K562 (cell line): ENCODE measurements at regions not wholly inside any gene's neighbourhood (a gene's known extent, or its start where the extent isn't known, plus 50 kb on each side); places are given as distances from the start of the nearest gene placed in this dataset.

Source experiments
- ATAC-seq: fragments of 200-7000 bp; cut with Tn5 transposase; 3 replicates; pipeline ENCODE4 v1.9.1; 2020; ENCODE audit warnings: moderate library complexity
- BruUV-seq: library from RNA; stranded (reverse); fragments of 400-500 nt; replicated peaks from 2 replicates; lab custom pipeline; 2021; lab: Mats Ljungman, UMichigan
- CTCF ChIA-PET: fragments of 300-600 bp; formaldehyde crosslinking; extraction: SDS; loops from one replicate; lab custom pipeline; 2021; ENCODE audit warnings: low intra/inter-chr PET ratio; lab: Yijun Ruan, JAX
- POLR2A ChIA-PET: fragments of 300-600, 350-650 bp; sonication (Branson Sonifier 250); formaldehyde crosslinking; extraction: SDS; loops from one replicate; lab custom pipeline; 2021; ENCODE audit warnings: antibody characterized with exemption, inconsistent platforms; lab: Yijun Ruan, JAX
- DNase-seq, 4 experiments: peaks; one replicate each; pipeline versions ENCODE4 v3.0.0 to v3.0.0-alpha.2; 2011 to 2018; ENCODE audit warnings: low spot score in 3 of 4, mixed read lengths in 3 of 4; ENCODE audit errors: extremely low read depth in 1 of 4
- FAIRE-seq: peaks from 2 replicates; lab custom pipeline; 2011; peaks lifted over from hg19 to GRCh38; lab: Jason Lieb, UNC
- H2AFZ ChIP-seq: 2 replicates; pipeline ENCODE4 v1.6.0; 2011; ENCODE audit warnings: low read depth, low read length, control low read depth, inconsistent platforms
- H3K27ac ChIP-seq: fragments of 200-600 bp; 3 replicates; pipeline ENCODE4 v1.8.0; 2011; ENCODE audit warnings: low read depth, mild to moderate bottlenecking, control low read depth, inconsistent platforms, low read length, moderate library complexity, mixed read lengths; ENCODE audit errors: extremely low read depth
- H3K27me3 ChIP-seq, 2 experiments: fragments of 300-600 bp in 1 of 2; 2 replicates in 1 of 2; 3 replicates in 1 of 2; pipeline versions ENCODE4 v1.6.0 to v1.8.0; 2011; ENCODE audit warnings: inconsistent platforms in 2 of 2, low read length in 2 of 2, mild to moderate bottlenecking in 1 of 2, mixed read lengths in 1 of 2, moderate library complexity in 1 of 2; ENCODE audit not compliant: control insufficient read depth in 2 of 2, insufficient read depth in 2 of 2
- H3K36me3 ChIP-seq: fragments of 300-600 bp; 3 replicates; pipeline ENCODE4 v1.8.0; 2011; ENCODE audit warnings: mild to moderate bottlenecking, low read length, inconsistent platforms; ENCODE audit not compliant: control insufficient read depth, insufficient read depth
- H3K4me1 ChIP-seq, 2 experiments: fragments of 200-600 bp in 1 of 2; replicated peaks in 1 of 2; 2 replicates in 1 of 2; 3 replicates in 1 of 2; pipeline versions ENCODE4 v1.5.1 to v1.8.0; 2011; ENCODE audit warnings: inconsistent platforms in 2 of 2, low read length in 2 of 2, mild to moderate bottlenecking in 1 of 2, mixed read lengths in 1 of 2, moderate library complexity in 1 of 2; ENCODE audit not compliant: control insufficient read depth in 2 of 2, insufficient read depth in 2 of 2
- H3K4me2 ChIP-seq: 2 replicates; pipeline ENCODE4 v1.6.1; 2011; ENCODE audit warnings: low read length, control low read depth, inconsistent platforms, mixed read lengths; ENCODE audit not compliant: insufficient read depth
- H3K4me3 ChIP-seq: fragments of 200-600 bp; sonication (generic), shearing (Covaris generic); 2 replicates; pipeline ENCODE4 v1.5.1; 2016; ENCODE audit warnings: control low read depth, inconsistent platforms
- H3K79me2 ChIP-seq: fragments of 200-600 bp; 3 replicates; pipeline ENCODE4 v1.8.0; 2011; ENCODE audit warnings: low read length, inconsistent platforms; ENCODE audit not compliant: control insufficient read depth, insufficient read depth
- H3K9ac ChIP-seq, 2 experiments: 2 replicates each; pipeline versions ENCODE4 v1.6.0 to v1.6.1; 2011; ENCODE audit warnings: low read depth in 2 of 2, low read length in 2 of 2, control low read depth in 1 of 2, inconsistent platforms in 1 of 2, mild to moderate bottlenecking in 1 of 2, mixed read lengths in 1 of 2; ENCODE audit not compliant: insufficient read depth in 1 of 2
- H3K9me1 ChIP-seq: one replicate; pipeline ENCODE4 v1.6.0; 2011; ENCODE audit warnings: inconsistent platforms, mild to moderate bottlenecking, low read length, moderate library complexity; ENCODE audit not compliant: control insufficient read depth, insufficient read depth
- H3K9me3 ChIP-seq: replicated peaks from 2 replicates; pipeline ENCODE4 v1.5.1; 2011; ENCODE audit warnings: low read depth, low read length, inconsistent platforms; ENCODE audit not compliant: control insufficient read depth, insufficient read depth
- H4K20me1 ChIP-seq: replicated peaks from 2 replicates; pipeline ENCODE4 v1.6.1; 2011; ENCODE audit warnings: low read length, inconsistent platforms, mixed read lengths; ENCODE audit not compliant: control insufficient read depth, insufficient read depth
- C11orf30 ChIP-seq: fragments of 450-650 bp; IDR thresholded peaks from 2 replicates; pipeline ENCODE4 v1.6.1; 2016; ENCODE audit warnings: low read depth, mild to moderate bottlenecking
- DACH1 ChIP-seq: fragments of 450-650 bp; IDR thresholded peaks from 2 replicates; pipeline ENCODE4 v1.6.1; 2018; ENCODE audit not compliant: partially characterized antibody
- EGR1 ChIP-seq: fragments of 450-650 bp; conservative IDR thresholded peaks from 2 replicates; pipeline ENCODE4 v1.6.1; 2017; ENCODE audit warnings: mild to moderate bottlenecking
- FOXP1 ChIP-seq: sonication (generic); formaldehyde crosslinking; IDR thresholded peaks from 2 replicates; pipeline ENCODE4 v1.8.0; 2022; ENCODE audit warnings: mild to moderate bottlenecking, missing genetic modification reagents
- MAFF ChIP-seq: IDR thresholded peaks from 2 replicates; pipeline ENCODE4 v1.6.1; 2012; ENCODE audit warnings: low read length, improper control_type of control experiment
- MAFG ChIP-seq: fragments of 450-650 bp; conservative IDR thresholded peaks from 2 replicates; pipeline ENCODE4 v1.6.1; 2016; ENCODE audit warnings: missing genetic modification characterization, missing compliant biosample characterization
- MAFK ChIP-seq: IDR thresholded peaks from 2 replicates; pipeline ENCODE4 v1.6.1; 2011; ENCODE audit warnings: low read length, improper control_type of control experiment
- MCM2 ChIP-seq: fragments of 450-650 bp; IDR thresholded peaks from 2 replicates; pipeline ENCODE4 v1.6.1; 2017; ENCODE audit warnings: low read depth, mild to moderate bottlenecking
- ZNF217 ChIP-seq: sonication (generic); formaldehyde crosslinking; IDR thresholded peaks from 2 replicates; pipeline ENCODE4 v1.8.0; 2022; ENCODE audit warnings: mild to moderate bottlenecking, missing genetic modification reagents
- ZNF316 ChIP-seq: fragments of 450-650 bp; IDR thresholded peaks from 2 replicates; pipeline ENCODE4 v1.6.1; 2016
- ZNF584 ChIP-seq: fragments of 200-800 bp; sonication (Bioruptor generic); IDR thresholded peaks from 2 replicates; pipeline ENCODE4 v1.6.1; 2016; ENCODE audit warnings: low read depth, mild to moderate bottlenecking, missing genetic modification characterization, missing compliant biosample characterization
- WGBS: fragments of 100-300 bp; shearing (Covaris generic); methylation state at CpG from one replicate; pipeline ENCODE4 v1.1.6; 2016; ENCODE audit warnings: low coverage, mixed read lengths; ENCODE audit not compliant: insufficient coverage; ENCODE audit errors: missing lambda C conversion rate; 5-methylcytosine and 5-hydroxymethylcytosine counted together
- in situ Hi-C: fragments of 300-500 bp; cut with MboI; formaldehyde crosslinking; loops from 4 replicates; pipeline ENCODE4 v1.15.0; 2018; ENCODE audit warnings: inconsistent platforms, mixed read lengths
- intact Hi-C: fragments of 100-400 bp; cut with micrococcal nuclease; formaldehyde crosslinking; loops from 2 replicates; pipeline ENCODE4 v1.14.2; 2022
- TF ChIP-seq, protein P1 (sequence below): conservative IDR thresholded peaks from 2 replicates; pipeline ENCODE4 v1.6.1; 2011; ENCODE audit warnings: low read depth, mild to moderate bottlenecking, low read length; ENCODE audit not compliant: control insufficient read depth
- TF ChIP-seq, protein P2 (sequence below): fragments of 200-400 bp; formaldehyde crosslinking; IDR thresholded peaks from 2 replicates; pipeline ENCODE4 v1.6.1; 2017; ENCODE audit warnings: mild to moderate bottlenecking, low read depth, low read length, moderate library complexity

DNA sequence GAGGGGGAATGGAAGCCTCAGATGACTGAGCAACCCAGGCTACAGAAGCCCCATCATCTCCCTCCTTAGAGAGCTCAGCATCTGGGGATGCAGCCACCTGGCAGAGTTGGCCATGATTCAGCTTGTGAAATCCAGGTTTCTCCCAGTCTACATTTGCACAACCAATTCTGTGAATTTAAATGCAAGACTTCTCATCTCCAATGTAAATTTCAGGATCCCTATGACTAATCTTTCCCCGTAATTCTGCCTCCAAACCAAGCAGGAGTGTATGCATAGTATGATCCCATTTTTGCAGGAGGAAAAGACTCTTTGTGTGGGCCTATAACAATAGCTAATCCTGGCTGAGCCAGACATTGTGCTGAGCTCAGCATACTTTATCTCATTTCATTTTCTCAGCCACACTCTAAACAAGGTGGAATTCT, 59.6 kb upstream of the IL17B start:
- no peak for DNase-seq
- no peak for ATAC-seq
- Histone ChIP-seq H3K27me3 (no peaks in the 10 kb centered on the region), H3K9ac (no peak overlapping the region), H4K20me1 (no peaks in the 10 kb centered on the region), H3K36me3 (no peaks in the 10 kb centered on the region), H3K79me2 (no peaks in the 10 kb centered on the region), H3K9me3 (no peaks in the 10 kb centered on the region), H3K4me3 (no peak overlapping the region), H3K4me1 (peaks cover 22 to 23% of the 10 kb centered on the region in 2 experiments), H3K9me1 (no peaks in the 10 kb centered on the region), H3K4me2 (no peak overlapping the region), H3K27ac (no peak overlapping the region), H2AFZ (peak overlapping the region; percentile 56)
- BruUV-seq, result no TSS peak
- peak; percentile 93 for TF ChIP-seq C11orf30
- no peak for TF ChIP-seq MCM2
- TF ChIP-seq ZNF316, result peak; percentile 97
- peak; percentile 93 for TF ChIP-seq MAFF
- peak; percentile 88 for TF ChIP-seq MAFG
- TF ChIP-seq MAFK, result peak; percentile 93
- 83% methylated on average over 1 of the region's 1 CpG for WGBS
- intact Hi-C loops, result no loop called here
- FAIRE-seq, result peak; percentile 67
- POLR2A ChIA-PET, result interaction anchor here (1.3 to 2.0 kb wide), 2 partner anchors 9 to 112 kb away, joined by 7 to 13 read pairs; partner anchors contain the start of gene CSNK1A1
- in situ Hi-C loops, result no loop called here
- CTCF ChIA-PET, result no interaction called here

DNA sequence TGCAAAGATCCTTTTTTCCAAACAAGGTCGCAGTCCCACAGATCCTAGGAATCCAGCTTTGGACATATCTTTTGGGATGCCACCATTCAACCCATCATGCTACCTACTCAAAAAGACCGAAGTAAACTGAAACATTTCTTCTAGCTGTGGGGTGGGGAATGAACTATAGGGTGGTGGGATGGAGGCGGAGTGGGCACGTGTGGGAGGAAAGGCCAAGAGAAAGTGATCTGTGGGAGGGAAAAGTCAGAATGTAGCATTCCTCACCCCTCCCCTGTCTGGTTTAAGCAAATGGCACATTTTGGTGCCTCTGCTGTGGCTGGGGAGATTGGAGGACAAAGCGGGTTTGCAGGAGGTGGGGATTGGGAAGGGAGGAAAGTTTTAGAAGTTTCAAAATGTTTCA, 59.2 kb upstream of the IL17B start:
- POLR2A ChIA-PET, result interaction anchor here (1.3 to 2.0 kb wide), 2 partner anchors 9 to 113 kb away, joined by 7 to 13 read pairs; partner anchors contain the start of gene CSNK1A1
- CTCF ChIA-PET, result no interaction called here
- intact Hi-C loops (no loop called here), in situ Hi-C loops (no loop called here)
- ATAC-seq, result no peak
- Histone ChIP-seq H3K79me2 (no peaks in the 10 kb centered on the region), H2AFZ (peak overlapping the region; percentile 56), H3K27ac (no peak overlapping the region), H3K9ac (no peak overlapping the region), H3K4me3 (no peak overlapping the region), H3K9me1 (no peaks in the 10 kb centered on the region), H3K4me2 (no peak overlapping the region), H3K27me3 (no peaks in the 10 kb centered on the region), H4K20me1 (no peaks in the 10 kb centered on the region), H3K4me1 (peaks cover 22 to 23% of the 10 kb centered on the region in 2 experiments), H3K9me3 (no peaks in the 10 kb centered on the region), H3K36me3 (no peaks in the 10 kb centered on the region)
- 74% methylated on average over 5 of the region's 5 CpGs for WGBS
- no TSS peak for BruUV-seq
- DNase-seq, result no peak
- FAIRE-seq, result peak; percentile 6
- TF ChIP-seq EGR1 (peak; percentile 70), ZNF217 (CRISPR knock-in tag) (no peak), FOXP1 (CRISPR knock-in tag) (no peak), ZNF584 (no peak), DACH1 (no peak)
- TF ChIP-seq, protein P1, sequence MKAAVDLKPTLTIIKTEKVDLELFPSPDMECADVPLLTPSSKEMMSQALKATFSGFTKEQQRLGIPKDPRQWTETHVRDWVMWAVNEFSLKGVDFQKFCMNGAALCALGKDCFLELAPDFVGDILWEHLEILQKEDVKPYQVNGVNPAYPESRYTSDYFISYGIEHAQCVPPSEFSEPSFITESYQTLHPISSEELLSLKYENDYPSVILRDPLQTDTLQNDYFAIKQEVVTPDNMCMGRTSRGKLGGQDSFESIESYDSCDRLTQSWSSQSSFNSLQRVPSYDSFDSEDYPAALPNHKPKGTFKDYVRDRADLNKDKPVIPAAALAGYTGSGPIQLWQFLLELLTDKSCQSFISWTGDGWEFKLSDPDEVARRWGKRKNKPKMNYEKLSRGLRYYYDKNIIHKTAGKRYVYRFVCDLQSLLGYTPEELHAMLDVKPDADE, result no peak
- TF ChIP-seq, protein P2, sequence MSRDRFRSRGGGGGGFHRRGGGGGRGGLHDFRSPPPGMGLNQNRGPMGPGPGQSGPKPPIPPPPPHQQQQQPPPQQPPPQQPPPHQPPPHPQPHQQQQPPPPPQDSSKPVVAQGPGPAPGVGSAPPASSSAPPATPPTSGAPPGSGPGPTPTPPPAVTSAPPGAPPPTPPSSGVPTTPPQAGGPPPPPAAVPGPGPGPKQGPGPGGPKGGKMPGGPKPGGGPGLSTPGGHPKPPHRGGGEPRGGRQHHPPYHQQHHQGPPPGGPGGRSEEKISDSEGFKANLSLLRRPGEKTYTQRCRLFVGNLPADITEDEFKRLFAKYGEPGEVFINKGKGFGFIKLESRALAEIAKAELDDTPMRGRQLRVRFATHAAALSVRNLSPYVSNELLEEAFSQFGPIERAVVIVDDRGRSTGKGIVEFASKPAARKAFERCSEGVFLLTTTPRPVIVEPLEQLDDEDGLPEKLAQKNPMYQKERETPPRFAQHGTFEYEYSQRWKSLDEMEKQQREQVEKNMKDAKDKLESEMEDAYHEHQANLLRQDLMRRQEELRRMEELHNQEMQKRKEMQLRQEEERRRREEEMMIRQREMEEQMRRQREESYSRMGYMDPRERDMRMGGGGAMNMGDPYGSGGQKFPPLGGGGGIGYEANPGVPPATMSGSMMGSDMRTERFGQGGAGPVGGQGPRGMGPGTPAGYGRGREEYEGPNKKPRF, result no peak
